CD4-positive, alpha-beta memory T cell (primary cell): ENCODE measurements at regions not wholly inside any gene's neighbourhood (a gene's known extent, or its start where the extent isn't known, plus 50 kb on each side); places are given as distances from the start of the nearest gene placed in this dataset.

ENCODE experiments used
- CTCF ChIA-PET: fragments of 350-600 bp; sonication (Branson Sonifier 250); formaldehyde crosslinking; loops from one replicate; lab custom pipeline; 2021; ENCODE audit warnings: inconsistent platforms; ENCODE audit not compliant: partially characterized antibody; lab: Charles Lee
- POLR2A ChIA-PET: fragments of 350-600 bp; sonication (Branson Sonifier 250); formaldehyde crosslinking; loops from one replicate; lab custom pipeline; 2021; ENCODE audit not compliant: partially characterized antibody; lab: Charles Lee
- DNase-seq, 5 donors: peaks; one replicate each; pipeline versions ENCODE4 v3.0.0 to v3.0.0-alpha.2; 2020 to 2022; ENCODE audit warnings: mixed read lengths in 1 of 5
- H3K27ac ChIP-seq: one replicate; pipeline ENCODE4 v1.7.0; 2013; ENCODE audit warnings: low read depth, low read length
- H3K27me3 ChIP-seq: 2 replicates; pipeline ENCODE4 v1.7.0; 2013; ENCODE audit warnings: mild to moderate bottlenecking, low read length, moderate library complexity; ENCODE audit not compliant: insufficient read depth
- H3K36me3 ChIP-seq: 2 replicates; pipeline ENCODE4 v1.7.0; 2013; ENCODE audit warnings: mild to moderate bottlenecking, low read length, moderate library complexity; ENCODE audit not compliant: insufficient read depth
- H3K4me1 ChIP-seq: 2 replicates; pipeline ENCODE4 v1.7.0; 2013; ENCODE audit warnings: mild to moderate bottlenecking, low read length, moderate library complexity; ENCODE audit not compliant: insufficient read depth
- H3K4me3 ChIP-seq, 2 donors: one replicate each; pipeline ENCODE4 v1.7.0; 2013; ENCODE audit warnings: low read length in 2 of 2, mild to moderate bottlenecking in 1 of 2
- H3K9me3 ChIP-seq, 2 donors: one replicate each; pipeline ENCODE4 v1.7.0; 2013; ENCODE audit warnings: low read length in 2 of 2, control low read depth in 1 of 2; ENCODE audit not compliant: control insufficient read depth in 1 of 2
- H3K27ac Mint-ChIP-seq, 7 donors: one replicate each; pipeline ENCODE4 v1.8.0; 2020 to 2021; ENCODE audit warnings: mixed read lengths in 7 of 7, mild to moderate bottlenecking in 6 of 7, inconsistent platforms in 3 of 7, moderate library complexity in 3 of 7
- H3K27me3 Mint-ChIP-seq, 2 donors: one replicate each; pipeline ENCODE4 v1.8.0; 2020 to 2021; ENCODE audit warnings: mixed read lengths in 2 of 2
- H3K36me3 Mint-ChIP-seq, 2 donors: one replicate each; pipeline ENCODE4 v1.8.0; 2020 to 2021; ENCODE audit warnings: mixed read lengths in 2 of 2, inconsistent platforms in 1 of 2, mild to moderate bottlenecking in 1 of 2
- H3K4me1 Mint-ChIP-seq, 4 donors: one replicate each; pipeline ENCODE4 v1.8.0; 2020 to 2021; ENCODE audit warnings: mixed read lengths in 4 of 4, mild to moderate bottlenecking in 1 of 4
- H3K4me3 Mint-ChIP-seq, 8 donors: one replicate each; pipeline ENCODE4 v1.8.0; 2020 to 2021; ENCODE audit warnings: mixed read lengths in 8 of 8, mild to moderate bottlenecking in 7 of 8, moderate library complexity in 6 of 8, inconsistent platforms in 3 of 8
- H3K9me3 Mint-ChIP-seq, 8 donors: one replicate each; pipeline ENCODE4 v1.8.0; 2020 to 2021; ENCODE audit warnings: mixed read lengths in 8 of 8, mild to moderate bottlenecking in 5 of 8, inconsistent platforms in 3 of 8, moderate library complexity in 1 of 8
- intact Hi-C: fragments of 100-400 bp; cut with micrococcal nuclease; formaldehyde crosslinking; loops from one replicate; pipeline ENCODE4 v1.15.1; 2023

- ChIA-PET CTCF (interaction anchor here (0.9 to 3.1 kb wide), 8 partner anchors 13 to 140 kb away, joined by 3 to 15 read pairs (median 6); no protein-coding TSS in a partner anchor), POLR2A (interaction anchor here (0.8 to 4.9 kb wide), 7 partner anchors 9 to 45 kb away, joined by 3 to 35 read pairs (median 4); no protein-coding TSS in a partner anchor)
- Histone ChIP-seq H3K4me1 (peaks cover 90% of the 10 kb centered on the region), H3K4me3 (no peak overlapping the region), H3K27me3 (no peaks in the 10 kb centered on the region), H3K36me3 (no peaks in the 10 kb centered on the region), H3K27ac (no peak overlapping the region), H3K9me3 (no peaks in the 10 kb centered on the region)
- intact Hi-C loops: no loop called here
- Mint-ChIP-seq H3K4me3 (no peak overlapping the region), H3K27me3 (peaks cover 0 to 2% of the 10 kb centered on the region in 2 donors), H3K9me3 (peaks cover 0 to 2% (median 0%) of the 10 kb centered on the region in 8 donors), H3K27ac (peak overlapping the region in 4 of 7 donors; percentile 29 to 69 (median 31)), H3K36me3 (no peaks in the 10 kb centered on the region), H3K4me1 (peaks cover 63 to 90% (median 75%) of the 10 kb centered on the region in 4 donors)
- no peak for DNase-seq
Measured at GRCh38 chr1:24987424-24987823, 57.3 kb upstream of the RUNX3 start.

GRCh38 chr1:24986372-24986965 is 56.4 kb upstream of the RUNX3 start:
- Mint-ChIP-seq H3K4me3 (no peak overlapping the region), H3K27me3 (peaks cover 0 to 2% of the 10 kb centered on the region in 2 donors), H3K4me1 (peaks cover 62 to 89% (median 75%) of the 10 kb centered on the region in 4 donors), H3K27ac (peak overlapping the region in 3 of 7 donors; percentile 35 to 52 (median 36)), H3K36me3 (no peaks in the 10 kb centered on the region), H3K9me3 (peaks cover 0 to 2% (median 0%) of the 10 kb centered on the region in 8 donors)
- Histone ChIP-seq H3K4me3 (no peak overlapping the region), H3K27me3 (no peaks in the 10 kb centered on the region), H3K4me1 (peaks cover 90% of the 10 kb centered on the region), H3K36me3 (no peaks in the 10 kb centered on the region), H3K9me3 (no peaks in the 10 kb centered on the region), H3K27ac (no peak overlapping the region)
- intact Hi-C loops: no loop called here
- no peak for DNase-seq
- ChIA-PET CTCF (interaction anchor here (1.0 to 3.1 kb wide), 5 partner anchors 12 to 51 kb away, joined by 3 to 15 read pairs (median 6); no protein-coding TSS in a partner anchor), POLR2A (interaction anchor here (1.0 to 4.9 kb wide), 5 partner anchors 12 to 36 kb away, joined by 3 to 35 read pairs (median 4); no protein-coding TSS in a partner anchor)

DNA sequence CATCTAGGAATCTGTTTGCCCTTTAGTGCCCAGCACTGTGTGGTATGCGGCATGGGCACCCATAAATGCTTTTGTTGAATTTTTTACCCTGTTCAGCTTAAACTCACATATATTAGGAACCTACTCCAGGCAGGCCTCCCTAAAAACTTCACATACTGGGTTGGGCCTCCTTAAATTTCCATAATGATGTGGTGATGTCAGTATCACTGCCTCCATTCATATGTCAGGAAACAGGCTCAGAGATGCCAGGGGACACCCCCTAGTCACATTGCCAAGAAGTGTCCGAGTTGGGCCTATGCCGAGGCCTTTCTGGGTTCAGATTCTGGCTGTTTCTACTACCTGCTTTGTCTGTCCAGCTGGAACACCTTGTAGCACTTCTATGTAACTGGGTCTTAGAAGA is 55.7 kb upstream of the RUNX3 start:
- Mint-ChIP-seq H3K4me3 (peak overlapping the region in 3 of 8 donors; percentile 8 to 83 (median 14)), H3K36me3 (no peaks in the 10 kb centered on the region), H3K27ac (peak overlapping the region in 6 of 7 donors; percentile 21 to 83 (median 70)), H3K4me1 (peaks cover 59 to 87% (median 73%) of the 10 kb centered on the region in 4 donors), H3K9me3 (peaks cover 0 to 2% (median 0%) of the 10 kb centered on the region in 8 donors), H3K27me3 (peaks cover 0 to 2% of the 10 kb centered on the region in 2 donors)
- Histone ChIP-seq H3K4me3 (no peak overlapping the region), H3K9me3 (no peaks in the 10 kb centered on the region), H3K27me3 (no peaks in the 10 kb centered on the region), H3K36me3 (no peaks in the 10 kb centered on the region), H3K4me1 (peaks cover 90% of the 10 kb centered on the region), H3K27ac (no peak overlapping the region)
- DNase-seq: no peak
- POLR2A ChIA-PET: interaction anchor here (0.6 to 4.9 kb wide), 11 partner anchors 9 to 52 kb away, joined by 3 to 35 read pairs (median 3); no protein-coding TSS in a partner anchor
- CTCF ChIA-PET: interaction anchor here (1.0 to 3.1 kb wide), 3 partner anchors 11 to 137 kb away, joined by 3 to 15 read pairs (median 6); no protein-coding TSS in a partner anchor
- intact Hi-C loops: no loop called here

DNA sequence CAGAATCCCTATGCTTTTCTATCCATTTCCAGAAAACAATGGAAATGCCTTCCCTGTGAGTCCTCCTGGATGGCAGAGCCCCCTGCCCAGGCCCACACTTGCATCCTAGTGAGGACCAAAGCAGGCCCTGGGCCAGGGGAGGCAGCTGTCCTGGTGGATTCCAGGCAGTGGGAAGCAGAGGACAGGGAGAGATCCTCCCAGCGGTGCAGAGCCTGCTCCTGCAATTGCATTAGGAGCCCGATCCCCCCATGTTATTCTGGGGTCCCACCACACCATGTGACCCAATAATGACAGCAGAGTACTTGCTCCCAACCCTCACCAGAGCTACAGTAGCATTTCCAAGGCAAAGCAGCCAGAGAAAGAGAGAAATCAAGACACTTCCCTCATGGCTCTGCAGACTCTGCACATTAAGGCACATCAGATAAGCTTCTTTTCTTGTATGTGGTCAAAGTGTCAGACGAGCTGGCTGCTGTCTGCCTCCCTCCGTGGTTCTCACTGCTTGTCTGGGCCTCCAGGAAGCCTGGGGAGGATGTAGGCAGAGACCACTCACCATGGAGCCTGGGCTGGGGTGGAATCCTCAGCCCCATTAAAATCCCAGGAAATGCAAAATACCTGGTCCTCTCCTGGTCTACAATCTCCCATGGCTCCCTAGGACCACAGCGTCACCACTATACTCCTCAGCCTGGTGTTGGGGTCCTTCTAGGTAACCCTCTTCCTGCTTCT is 54.9 kb upstream of the RUNX3 start:
- Mint-ChIP-seq H3K4me3 (peak overlapping the region in 7 of 8 donors; percentile 61 to 83 (median 74)), H3K27ac (peak overlapping the region; percentile 44 to 89 (median 72)), H3K27me3 (peaks cover 0 to 2% of the 10 kb centered on the region in 2 donors), H3K36me3 (no peaks in the 10 kb centered on the region), H3K9me3 (peaks cover 0 to 2% (median 0%) of the 10 kb centered on the region in 8 donors), H3K4me1 (peaks cover 58 to 87% (median 72%) of the 10 kb centered on the region in 4 donors)
- ChIA-PET POLR2A (interaction anchor here (0.7 to 4.9 kb wide), 12 partner anchors 8 to 74 kb away, joined by 3 to 35 read pairs (median 3); no protein-coding TSS in a partner anchor), CTCF (interaction anchor here (0.9 to 1.2 kb wide), 3 partner anchors 20 to 136 kb away, joined by 3 read pairs; no protein-coding TSS in a partner anchor)
- H3K36me3 ChIP-seq: no peaks in the 10 kb centered on the region
- no peaks in the 10 kb centered on the region for H3K27me3 ChIP-seq
- no peaks in the 10 kb centered on the region for H3K9me3 ChIP-seq
- DNase-seq: peak; percentile 40 to 80 (median 43)
- no peak overlapping the region for H3K27ac ChIP-seq
- H3K4me3 ChIP-seq: no peak overlapping the region
- H3K4me1 ChIP-seq: peaks cover 90% of the 10 kb centered on the region
- intact Hi-C loops: no loop called here

DNA sequence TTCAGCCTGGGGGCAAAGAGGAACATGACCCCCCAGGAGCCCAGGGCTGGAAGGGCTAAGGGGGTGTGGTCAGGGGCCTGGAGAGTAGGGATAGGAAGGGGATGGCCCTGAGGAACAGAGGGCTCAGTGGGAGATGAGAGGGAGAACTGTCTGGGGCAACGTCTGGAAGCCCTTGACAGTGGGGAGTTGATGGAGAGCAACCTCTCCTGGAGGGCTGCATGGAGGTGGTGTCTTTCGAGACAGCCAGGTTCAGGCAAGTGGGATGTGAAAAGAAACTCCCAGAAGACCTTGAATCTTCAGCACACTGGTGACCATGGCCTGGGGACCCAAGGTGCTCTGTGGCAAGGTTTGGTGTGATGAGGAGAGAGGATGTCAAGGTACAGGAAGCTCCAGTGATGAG is 54.2 kb upstream of the RUNX3 start:
- no peaks in the 10 kb centered on the region for H3K9me3 ChIP-seq
- no peaks in the 10 kb centered on the region for H3K27me3 ChIP-seq
- CTCF ChIA-PET: interaction anchor here (1.2 kb wide), 1 partner anchor 21 kb away, joined by 3 read pairs; no protein-coding TSS in a partner anchor
- intact Hi-C loops: no loop called here
- H3K27ac ChIP-seq: no peak overlapping the region
- Mint-ChIP-seq H3K27ac (peak overlapping the region in 5 of 7 donors; percentile 53 to 80 (median 72)), H3K36me3 (no peaks in the 10 kb centered on the region), H3K9me3 (peaks cover 0 to 2% (median 0%) of the 10 kb centered on the region in 8 donors), H3K4me3 (peak overlapping the region in 7 of 8 donors; percentile 10 to 82 (median 59)), H3K27me3 (no peaks in the 10 kb centered on the region), H3K4me1 (peaks cover 53 to 88% (median 71%) of the 10 kb centered on the region in 4 donors)
- H3K4me3 ChIP-seq: no peak overlapping the region
- POLR2A ChIA-PET: interaction anchor here (0.8 to 5.0 kb wide), 9 partner anchors 10 to 73 kb away, joined by 3 to 35 read pairs (median 4); no protein-coding TSS in a partner anchor
- no peak for DNase-seq
- no peaks in the 10 kb centered on the region for H3K36me3 ChIP-seq
- H3K4me1 ChIP-seq: peaks cover 85% of the 10 kb centered on the region

- Histone ChIP-seq H3K9me3 (no peaks in the 10 kb centered on the region), H3K4me3 (no peak overlapping the region), H3K36me3 (no peaks in the 10 kb centered on the region), H3K27me3 (no peaks in the 10 kb centered on the region), H3K27ac (no peak overlapping the region), H3K4me1 (peaks cover 74% of the 10 kb centered on the region)
- H3K9me3 Mint-ChIP-seq: peaks cover 0 to 3% (median 0%) of the 10 kb centered on the region in 8 donors
- H3K4me1 Mint-ChIP-seq: peaks cover 51 to 87% (median 69%) of the 10 kb centered on the region in 4 donors
- ChIA-PET POLR2A (interaction anchor here (0.8 to 5.0 kb wide), 3 partner anchors 15 to 72 kb away, joined by 3 to 21 read pairs (median 5); no protein-coding TSS in a partner anchor), CTCF (interaction anchor here (1.8 kb wide), 1 partner anchor 54 kb away, joined by 8 read pairs; no protein-coding TSS in a partner anchor)
- no peaks in the 10 kb centered on the region for H3K36me3 Mint-ChIP-seq
- H3K27ac Mint-ChIP-seq: peak overlapping the region in 5 of 7 donors; percentile 24 to 82 (median 61)
- H3K4me3 Mint-ChIP-seq: peak overlapping the region in 4 of 8 donors; percentile 4 to 61 (median 9)
- no peaks in the 10 kb centered on the region for H3K27me3 Mint-ChIP-seq
- no peak for DNase-seq
- intact Hi-C loops: no loop called here
Measured at GRCh38 chr1:24983006-24983680, 53.1 kb upstream of the RUNX3 start.
